ENCODE measurements at regions not wholly inside any gene's neighbourhood (a gene's known extent, or its start where the extent isn't known, plus 50 kb on each side); places are given as distances from the start of the nearest gene placed in this dataset.

- CTCF ChIA-PET: no interaction called here
- no peaks in the 10 kb centered on the region for H3K79me2 ChIP-seq (ENCODE audit: low read length)
- H3K4me2 ChIP-seq (ENCODE audit: low read length): no peak overlapping the region
- peak; percentile 18 for DNase-seq
- no peaks in the 10 kb centered on the region for H3F3A ChIP-seq (ENCODE audit: low read length, unreplicated experiment)
- H3K4me1 ChIP-seq (ENCODE audit: insufficient read depth, low read length): no peaks in the 10 kb centered on the region
- TF ChIP-seq CTCF (conservative IDR thresholded peaks at IDR 0.05; ENCODE audit: low read depth, low read length) (no peak), EZH2 (IDR thresholded peaks at IDR 0.05; ENCODE audit: low read length, unreplicated experiment) (no peak), EZH2phosphoT487 (IDR thresholded peaks at IDR 0.05; ENCODE audit: borderline replicate concordance, low read length) (no peak)
- H3K9me2 ChIP-seq (replicated peaks; ENCODE audit: low read length): no peaks in the 10 kb centered on the region
- no peak overlapping the region for H2AFZ ChIP-seq (ENCODE audit: low read length)
- no TSS peak for BruUV-seq (replicated peaks)
- POLR2A ChIA-PET (ENCODE audit: unreplicated experiment): no interaction called here
- no peaks in the 10 kb centered on the region for H3K36me3 ChIP-seq (ENCODE audit: low read depth, low read length)
- H3K27me3 ChIP-seq (ENCODE audit: low read length): no peaks in the 10 kb centered on the region
- intact Hi-C loops (cut with micrococcal nuclease): no loop called here
- H3K9me3 ChIP-seq (ENCODE audit: low read length): no peaks in the 10 kb centered on the region
- no peak overlapping the region for H3K27ac ChIP-seq (ENCODE audit: low read length)
- no peaks in the 10 kb centered on the region for H4K20me1 ChIP-seq (ENCODE audit: low read length)
- H3K4me3 ChIP-seq (ENCODE audit: low read length): no peak overlapping the region
- ATAC-seq: no peak; the same call in 1 of the 2 replicates
- H3K9ac ChIP-seq (ENCODE audit: low read length): no peak overlapping the region
Observed at GRCh38 chrX:91039777-91040176, 394.9 kb upstream of the PABPC5 start.

- POLR2A ChIA-PET (ENCODE audit: unreplicated experiment): no interaction called here
- Histone ChIP-seq H2AFZ (ENCODE audit: low read length) (no peak overlapping the region), H3K9me2 (replicated peaks; ENCODE audit: low read length) (no peaks in the 10 kb centered on the region), H4K20me1 (ENCODE audit: low read length) (no peaks in the 10 kb centered on the region), H3K27me3 (ENCODE audit: low read length) (no peaks in the 10 kb centered on the region), H3K36me3 (ENCODE audit: low read depth, low read length) (no peaks in the 10 kb centered on the region), H3K4me1 (ENCODE audit: insufficient read depth, low read length) (no peaks in the 10 kb centered on the region), H3K4me2 (ENCODE audit: low read length) (no peak overlapping the region), H3K27ac (ENCODE audit: low read length) (no peak overlapping the region), H3F3A (ENCODE audit: low read length, unreplicated experiment) (no peaks in the 10 kb centered on the region), H3K9ac (ENCODE audit: low read length) (no peak overlapping the region), H3K4me3 (ENCODE audit: low read length) (no peak overlapping the region), H3K79me2 (ENCODE audit: low read length) (no peaks in the 10 kb centered on the region), H3K9me3 (ENCODE audit: low read length) (no peaks in the 10 kb centered on the region)
- no TSS peak for BruUV-seq (replicated peaks)
- TF ChIP-seq EZH2phosphoT487 (IDR thresholded peaks at IDR 0.05; ENCODE audit: borderline replicate concordance, low read length) (no peak), EZH2 (IDR thresholded peaks at IDR 0.05; ENCODE audit: low read length, unreplicated experiment) (no peak), CTCF (conservative IDR thresholded peaks at IDR 0.05; ENCODE audit: low read depth, low read length) (no peak)
- intact Hi-C loops (cut with micrococcal nuclease): no loop called here
- CTCF ChIA-PET: no interaction called here
- ATAC-seq: no peak
- DNase-seq: no peak
Observed at GRCh38 chrX:91066104-91066503, 368.5 kb upstream of the PABPC5 start.

GRCh38 chrX:91079342-91080114, 355.1 kb upstream of the PABPC5 start:
- peak; percentile 10 for DNase-seq
- intact Hi-C loops (cut with micrococcal nuclease): no loop called here
- H3K4me3 ChIP-seq (ENCODE audit: low read length): no peak overlapping the region
- H3F3A ChIP-seq (ENCODE audit: low read length, unreplicated experiment): no peaks in the 10 kb centered on the region
- H3K27me3 ChIP-seq (ENCODE audit: low read length): no peaks in the 10 kb centered on the region
- CTCF ChIA-PET: no interaction called here
- H3K36me3 ChIP-seq (ENCODE audit: low read depth, low read length): no peaks in the 10 kb centered on the region
- ATAC-seq: 0 out of 2 replicates have a peak, but pooled peaks have one; percentile 29
- BruUV-seq (replicated peaks): no TSS peak
- no peak overlapping the region for H3K9ac ChIP-seq (ENCODE audit: low read length)
- H4K20me1 ChIP-seq (ENCODE audit: low read length): no peaks in the 10 kb centered on the region
- H3K27ac ChIP-seq (ENCODE audit: low read length): no peak overlapping the region
- H3K9me3 ChIP-seq (ENCODE audit: low read length): no peaks in the 10 kb centered on the region
- H3K4me1 ChIP-seq (ENCODE audit: insufficient read depth, low read length): no peaks in the 10 kb centered on the region
- TF ChIP-seq EZH2phosphoT487 (IDR thresholded peaks at IDR 0.05; ENCODE audit: borderline replicate concordance, low read length) (no peak), CTCF (conservative IDR thresholded peaks at IDR 0.05; ENCODE audit: low read depth, low read length) (no peak), EZH2 (IDR thresholded peaks at IDR 0.05; ENCODE audit: low read length, unreplicated experiment) (no peak)
- no peaks in the 10 kb centered on the region for H3K9me2 ChIP-seq (replicated peaks; ENCODE audit: low read length)
- POLR2A ChIA-PET (ENCODE audit: unreplicated experiment): no interaction called here
- H2AFZ ChIP-seq (ENCODE audit: low read length): no peak overlapping the region
- no peaks in the 10 kb centered on the region for H3K79me2 ChIP-seq (ENCODE audit: low read length)
- H3K4me2 ChIP-seq (ENCODE audit: low read length): no peak overlapping the region

All from PC-3 (cell line).